Effector CD8-positive, alpha-beta T cell (primary cell): ENCODE measurements at regions not wholly inside any gene's neighbourhood (a gene's known extent, or its start where the extent isn't known, plus 50 kb on each side); places are given as distances from the start of the nearest gene placed in this dataset.
"Not testable (repeated sequence)": the region's sequence is repeated elsewhere in the genome, so short reads cannot be mapped to it uniquely, and the experiment has no call there.

ENCODE experiments used
- DNase-seq: peaks from one replicate; lab custom pipeline; 2025; lab: John Stamatoyannopoulos, UW

GRCh38 chr3:106265704-106266103 lies 396.9 kb upstream of the CBLB start:
- no peak for DNase-seq

GRCh38 chr3:106268696-106269095 lies 399.9 kb upstream of the CBLB start:
- DNase-seq = no peak

GRCh38 chr3:106272302-106272701 lies 403.5 kb upstream of the CBLB start:
- no peak for DNase-seq

GRCh38 chr3:106275592-106275991 lies 406.8 kb upstream of the CBLB start:
- DNase-seq = no peak

- DNase-seq = no peak
Measured at GRCh38 chr3:106276151-106276550, 407.3 kb upstream of the CBLB start.

- no peak for DNase-seq
Measured at GRCh38 chr3:106276755-106277612, 408.2 kb upstream of the CBLB start.

GRCh38 chr3:106277731-106278130 lies 408.9 kb upstream of the CBLB start:
- no peak for DNase-seq

- no peak for DNase-seq
Measured at GRCh38 chr3:106281221-106281620, 412.4 kb upstream of the CBLB start.

GRCh38 chr3:106282943-106283342 lies 414.1 kb upstream of the CBLB start:
- no peak for DNase-seq

- no peak for DNase-seq
Measured at GRCh38 chr3:106288781-106289180, 420.0 kb upstream of the CBLB start.

GRCh38 chr3:106290304-106290997 lies 421.6 kb upstream of the CBLB start:
- no peak for DNase-seq

- DNase-seq = no peak
Measured at GRCh38 chr3:106293161-106293560, 424.3 kb upstream of the CBLB start.

GRCh38 chr3:106294121-106294520 lies 425.3 kb upstream of the CBLB start:
- DNase-seq = no peak

- DNase-seq = no peak
Measured at GRCh38 chr3:106296062-106296461, 427.2 kb upstream of the CBLB start.

GRCh38 chr3:106299300-106300098 lies 430.7 kb upstream of the CBLB start:
- DNase-seq = no peak

- DNase-seq = no peak
Measured at GRCh38 chr3:106302451-106303221, 433.8 kb upstream of the CBLB start.

- no peak for DNase-seq
Measured at GRCh38 chr3:106303766-106304165, 435.0 kb upstream of the CBLB start.

- DNase-seq = no peak
Measured at GRCh38 chr3:106305127-106305526, 436.3 kb upstream of the CBLB start.

GRCh38 chr3:106305882-106306435 lies 437.1 kb upstream of the CBLB start:
- no peak for DNase-seq

GRCh38 chr3:106309274-106309673 lies 440.5 kb upstream of the CBLB start:
- DNase-seq = no peak

- not testable (repeated sequence) for DNase-seq
Measured at GRCh38 chr3:106309798-106310197, 441.0 kb upstream of the CBLB start.
